Ovary (tissue), 7 donors: ENCODE measurements at regions not wholly inside any gene's neighbourhood (a gene's known extent, or its start where the extent isn't known, plus 50 kb on each side); places are given as distances from the start of the nearest gene placed in this dataset.

Experiments used
- DNase-seq, 5 donors: peaks; one replicate each; pipeline ENCODE4 v3.0.0-alpha.2; 2019 to 2020
- H3K27ac ChIP-seq, 2 donors: fragments of 200-600 bp; one replicate each; pipeline versions ENCODE4 v1.5.1 to v1.8.0; 2019 to 2022
- H3K27me3 ChIP-seq: fragments of 200-600 bp; one replicate; pipeline ENCODE4 v1.8.0; 2022
- H3K36me3 ChIP-seq: fragments of 200-600 bp; sonication (generic); one replicate; pipeline ENCODE4 v1.5.1; 2019
- H3K4me1 ChIP-seq: one replicate; pipeline ENCODE4 v1.8.1; 2013; ENCODE audit warnings: mild to moderate bottlenecking, moderate library complexity; ENCODE audit not compliant: insufficient read depth
- H3K4me3 ChIP-seq: fragments of 200-600 bp; sonication (generic); one replicate; pipeline ENCODE4 v1.5.1; 2017
- H3K9me3 ChIP-seq, 2 donors: fragments of 200-600 bp in 1 of 2; sonication (generic) in 1 of 2; one replicate each; pipeline versions ENCODE4 v1.5.1 to v1.8.1; 2013 to 2019; ENCODE audit warnings: mild to moderate bottlenecking in 1 of 2, moderate library complexity in 1 of 2
- EP300 ChIP-seq: sonication (generic); formaldehyde crosslinking; IDR thresholded peaks from one replicate; pipeline ENCODE4 v1.6.1; 2017; ENCODE audit warnings: antibody characterized with exemption
- POLR2A ChIP-seq: fragments of 450-650 bp; IDR thresholded peaks from one replicate; pipeline ENCODE4 v1.6.1; 2017; ENCODE audit warnings: antibody characterized with exemption, mild to moderate bottlenecking, moderate library complexity
- WGBS, 3 donors: extraction: QIAGEN DNeasy Blood & Tissue Kit in 1 of 3; methylation state at CpG; one replicate each; pipeline versions ENCODE4 v1.1.5 to v1.1.7; 2013 to 2017; 5-methylcytosine and 5-hydroxymethylcytosine counted together
- intact Hi-C, 4 donors: fragments of 100-400 bp; cut with DNase I; formaldehyde crosslinking; loops; one replicate each; pipeline versions ENCODE4 v1.11.0 to v1.15.1; 2022 to 2023
- TF ChIP-seq, protein P1 (sequence below), 3 donors: fragments of 450-650 bp in 2 of 3; fragments of 200-600 bp in 1 of 3; IDR thresholded peaks; one replicate each; pipeline versions ENCODE4 v1.5.1 to v1.8.0; 2016 to 2022; ENCODE audit warnings: antibody characterized with exemption in 3 of 3, mild to moderate bottlenecking in 1 of 3
- donor health status: DM: no; HTN: no; CAD: no; lungs with moderate emphysema.
- donor health status: DM: no; HTN: no; CAD: no.
- donor health status: Bipolar disorder and iron deficiency.
- donor health status: DM: no; HTN: no; CAD: no.
- donor health status: DM: yes; HTN: yes; CAD: no.

DNA sequence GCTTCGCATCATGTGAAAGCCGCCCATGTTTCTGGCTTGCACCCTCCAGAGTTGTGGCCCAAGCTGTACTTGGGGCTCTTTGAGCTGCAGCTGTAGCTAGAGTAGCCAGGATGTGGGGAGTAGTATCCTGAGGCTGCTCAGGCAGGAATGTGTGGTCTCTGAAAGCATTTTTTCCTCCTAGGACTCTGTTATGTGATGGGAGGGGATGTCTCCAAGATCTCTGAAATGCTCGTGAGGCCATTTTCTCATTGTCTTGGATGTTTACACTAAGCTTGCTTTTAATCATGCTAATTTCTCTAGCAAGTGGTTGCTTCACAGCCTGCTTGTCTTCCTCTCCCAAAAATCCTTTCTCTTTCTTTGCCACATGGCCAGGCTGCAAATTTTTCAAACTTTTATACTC is 687.6 kb downstream of the DCDC2C start:
- DNase-seq = no peak
- Histone ChIP-seq H3K4me3 (no peak overlapping the region), H3K9me3 (no peaks in the 10 kb centered on the region), H3K4me1 (no peaks in the 10 kb centered on the region), H3K36me3 (no peaks in the 10 kb centered on the region), H3K27ac (no peak overlapping the region), H3K27me3 (no peaks in the 10 kb centered on the region)
- TF ChIP-seq, protein P1, sequence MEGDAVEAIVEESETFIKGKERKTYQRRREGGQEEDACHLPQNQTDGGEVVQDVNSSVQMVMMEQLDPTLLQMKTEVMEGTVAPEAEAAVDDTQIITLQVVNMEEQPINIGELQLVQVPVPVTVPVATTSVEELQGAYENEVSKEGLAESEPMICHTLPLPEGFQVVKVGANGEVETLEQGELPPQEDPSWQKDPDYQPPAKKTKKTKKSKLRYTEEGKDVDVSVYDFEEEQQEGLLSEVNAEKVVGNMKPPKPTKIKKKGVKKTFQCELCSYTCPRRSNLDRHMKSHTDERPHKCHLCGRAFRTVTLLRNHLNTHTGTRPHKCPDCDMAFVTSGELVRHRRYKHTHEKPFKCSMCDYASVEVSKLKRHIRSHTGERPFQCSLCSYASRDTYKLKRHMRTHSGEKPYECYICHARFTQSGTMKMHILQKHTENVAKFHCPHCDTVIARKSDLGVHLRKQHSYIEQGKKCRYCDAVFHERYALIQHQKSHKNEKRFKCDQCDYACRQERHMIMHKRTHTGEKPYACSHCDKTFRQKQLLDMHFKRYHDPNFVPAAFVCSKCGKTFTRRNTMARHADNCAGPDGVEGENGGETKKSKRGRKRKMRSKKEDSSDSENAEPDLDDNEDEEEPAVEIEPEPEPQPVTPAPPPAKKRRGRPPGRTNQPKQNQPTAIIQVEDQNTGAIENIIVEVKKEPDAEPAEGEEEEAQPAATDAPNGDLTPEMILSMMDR (IDR thresholded peaks at IDR 0.05) = no peak
- TF ChIP-seq EP300 = no peak
- TF ChIP-seq POLR2A = no peak
- 85 to 87% (median 86%) methylated on average over 3 of the region's 3 CpGs for WGBS, 3 donors
- intact Hi-C loops = no loop called here

DNA sequence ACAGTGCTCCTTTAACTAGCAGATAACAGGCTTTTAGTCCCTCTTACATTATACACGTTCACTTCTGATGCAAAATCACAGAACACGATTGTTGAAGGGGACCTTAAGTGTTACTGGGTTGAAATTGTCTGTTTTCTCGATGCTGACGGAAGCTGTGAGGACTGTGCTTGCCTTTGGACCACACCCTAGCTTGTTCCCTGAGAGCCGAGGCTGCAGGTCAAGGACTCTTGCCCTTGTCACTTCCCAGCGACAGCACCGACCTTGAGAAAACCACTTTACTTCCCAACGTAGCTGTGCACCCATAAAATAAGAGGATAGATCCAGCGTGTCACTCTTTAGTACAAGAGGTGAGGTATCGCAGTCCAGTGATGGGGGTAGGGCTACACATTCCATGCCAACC is 701.0 kb downstream of the DCDC2C start:
- DNase-seq = no peak
- H3K36me3 ChIP-seq = no peaks in the 10 kb centered on the region
- intact Hi-C loops = no loop called here
- no peaks in the 10 kb centered on the region for H3K4me1 ChIP-seq
- TF ChIP-seq, protein P1 (IDR thresholded peaks at IDR 0.05) = no peak
- TF ChIP-seq EP300 (no peak), POLR2A (no peak)
- H3K4me3 ChIP-seq = no peak overlapping the region
- H3K27ac ChIP-seq = no peak overlapping the region
- H3K9me3 ChIP-seq = no peaks in the 10 kb centered on the region
- 55 to 67% (median 62%) methylated on average over 10 of the region's 10 CpGs for WGBS, 3 donors
- H3K27me3 ChIP-seq = no peaks in the 10 kb centered on the region

DNA sequence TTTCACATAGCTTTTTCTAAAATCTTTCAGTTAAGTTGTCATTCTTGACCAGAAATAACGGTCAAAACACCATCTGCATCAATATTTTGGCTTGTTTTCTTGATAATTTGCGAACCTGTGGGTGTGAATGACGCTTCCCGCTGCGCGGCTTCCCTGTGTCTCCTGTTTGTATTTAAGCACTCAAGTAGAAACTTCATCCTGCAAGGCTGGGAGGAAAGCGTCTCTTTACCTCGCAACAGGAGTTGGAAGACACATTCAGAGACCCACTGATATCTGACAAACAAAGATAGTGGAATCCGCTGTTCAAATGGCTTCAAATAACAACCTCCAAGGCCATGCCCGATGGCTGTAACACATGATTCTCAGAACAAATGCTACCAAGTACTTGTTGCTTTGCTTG is 704.9 kb downstream of the DCDC2C start:
- Histone ChIP-seq H3K36me3 (no peaks in the 10 kb centered on the region), H3K27me3 (no peaks in the 10 kb centered on the region), H3K4me1 (no peaks in the 10 kb centered on the region), H3K4me3 (no peak overlapping the region), H3K27ac (no peak overlapping the region), H3K9me3 (no peaks in the 10 kb centered on the region)
- intact Hi-C loops = no loop called here
- TF ChIP-seq, protein P1 (IDR thresholded peaks at IDR 0.05) = no peak
- WGBS, 3 donors = 39 to 66% (median 46%) methylated on average over 10 of the region's 10 CpGs
- DNase-seq = no peak

DNA sequence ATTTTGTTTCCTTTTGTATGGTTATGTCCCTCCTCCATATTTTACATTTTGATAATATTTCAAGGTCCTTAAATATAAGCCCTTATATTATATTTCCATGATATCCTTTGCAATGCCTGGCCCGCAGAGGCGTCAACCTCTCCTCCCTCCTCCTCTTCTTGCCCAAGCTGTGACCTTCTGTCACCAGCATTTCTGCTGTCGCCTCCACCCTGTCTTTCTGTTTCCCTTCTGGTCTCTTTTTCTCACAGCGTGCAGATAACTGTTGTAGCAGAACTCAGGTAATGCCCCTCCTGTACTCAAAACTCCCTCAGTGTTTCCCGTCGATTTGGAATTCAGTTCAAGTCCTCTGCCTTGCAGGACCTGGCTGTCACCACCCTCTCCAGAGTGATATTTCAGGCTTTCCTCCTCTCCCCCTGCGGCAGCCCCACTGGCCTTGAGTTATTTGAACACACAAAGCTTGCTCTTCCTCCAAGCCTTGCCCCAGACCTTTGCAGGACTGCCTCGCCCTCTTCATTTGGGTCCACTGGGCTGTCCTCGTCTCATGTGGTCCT is 709.3 kb downstream of the DCDC2C start:
- no peak for DNase-seq
- Histone ChIP-seq H3K27ac (no peak overlapping the region), H3K36me3 (no peaks in the 10 kb centered on the region), H3K27me3 (no peaks in the 10 kb centered on the region), H3K4me1 (no peaks in the 10 kb centered on the region), H3K4me3 (no peak overlapping the region), H3K9me3 (no peaks in the 10 kb centered on the region)
- intact Hi-C loops = no loop called here
- TF ChIP-seq POLR2A (no peak), EP300 (no peak)
- TF ChIP-seq, protein P1 (IDR thresholded peaks at IDR 0.05) = no peak
- WGBS, 3 donors = 56 to 68% (median 60%) methylated on average over 9 of the region's 9 CpGs
